Astrocyte (in vitro differentiated cells and primary cell): ENCODE measurements at regions not wholly inside any gene's neighbourhood (a gene's known extent, or its start where the extent isn't known, plus 50 kb on each side); places are given as distances from the start of the nearest gene placed in this dataset.
"Not testable (repeated sequence)": the region's sequence is repeated elsewhere in the genome, so short reads cannot be mapped to it uniquely, and the experiment has no call there.

ENCODE experiments used
- DNase-seq: peaks from one replicate; pipeline ENCODE4 v3.0.0-alpha.2; 2010; ENCODE audit warnings: low read depth
- FAIRE-seq: peaks from 2 replicates; lab custom pipeline; 2011; peaks lifted over from hg19 to GRCh38; lab: Jason Lieb, UNC
- H2AFZ ChIP-seq: 2 replicates; pipeline ENCODE4 v1.6.0; 2012; ENCODE audit warnings: low read depth, low read length, inconsistent platforms
- H3K27ac ChIP-seq: 2 replicates; pipeline ENCODE4 v1.5.1; 2011; ENCODE audit warnings: low read depth, low read length, inconsistent platforms
- H3K27me3 ChIP-seq: 2 replicates; pipeline ENCODE4 v1.6.0; 2011; ENCODE audit warnings: low read length, inconsistent platforms; ENCODE audit not compliant: insufficient read depth
- H3K36me3 ChIP-seq: 2 replicates; pipeline ENCODE4 v1.5.1; 2011; ENCODE audit warnings: low read length, inconsistent platforms; ENCODE audit not compliant: insufficient read depth
- H3K4me1 ChIP-seq: 2 replicates; pipeline ENCODE4 v1.5.1; 2011; ENCODE audit warnings: low read length, inconsistent platforms; ENCODE audit not compliant: insufficient read depth
- H3K4me2 ChIP-seq: 2 replicates; pipeline ENCODE4 v1.6.0; 2012; ENCODE audit warnings: low read length, inconsistent platforms
- H3K4me3 ChIP-seq: 2 replicates; pipeline ENCODE4 v1.5.1; 2011; ENCODE audit warnings: low read depth, mild to moderate bottlenecking, low read length, inconsistent platforms; ENCODE audit not compliant: insufficient read depth
- H3K79me2 ChIP-seq: 2 replicates; pipeline ENCODE4 v1.6.0; 2012; ENCODE audit warnings: mild to moderate bottlenecking, low read length, inconsistent platforms; ENCODE audit not compliant: insufficient read depth
- H3K9ac ChIP-seq: 2 replicates; pipeline ENCODE4 v1.6.0; 2012; ENCODE audit warnings: mild to moderate bottlenecking, low read length, inconsistent platforms
- H3K9me3 ChIP-seq: 2 replicates; pipeline ENCODE4 v1.5.1; 2012; ENCODE audit warnings: low read depth, mild to moderate bottlenecking, low read length, inconsistent platforms; ENCODE audit not compliant: insufficient read depth
- H4K20me1 ChIP-seq: 2 replicates; pipeline ENCODE4 v1.6.0; 2012; ENCODE audit warnings: low read length, inconsistent platforms; ENCODE audit not compliant: insufficient read depth
- H3K27ac Mint-ChIP-seq: one replicate; pipeline ENCODE4 v1.8.0; 2021; ENCODE audit warnings: mild to moderate bottlenecking, mixed read lengths; ENCODE audit not compliant: unreplicated experiment
- H3K27me3 Mint-ChIP-seq: one replicate; pipeline ENCODE4 v1.8.0; 2021; ENCODE audit warnings: low read depth, mixed read lengths; ENCODE audit not compliant: unreplicated experiment
- H3K36me3 Mint-ChIP-seq: one replicate; pipeline ENCODE4 v1.8.0; 2021; ENCODE audit warnings: low read depth, mixed read lengths; ENCODE audit not compliant: unreplicated experiment
- H3K4me1 Mint-ChIP-seq: one replicate; pipeline ENCODE4 v1.8.0; 2021; ENCODE audit warnings: low read depth, mixed read lengths; ENCODE audit not compliant: unreplicated experiment
- H3K4me3 Mint-ChIP-seq: one replicate; pipeline ENCODE4 v1.8.0; 2021; ENCODE audit warnings: mild to moderate bottlenecking, moderate library complexity, mixed read lengths; ENCODE audit not compliant: unreplicated experiment
- H3K9me3 Mint-ChIP-seq: one replicate; pipeline ENCODE4 v1.8.0; 2021; ENCODE audit warnings: mild to moderate bottlenecking, mixed read lengths; ENCODE audit not compliant: unreplicated experiment
- EZH2 ChIP-seq: IDR thresholded peaks from 2 replicates; pipeline ENCODE4 v1.6.1; 2012; ENCODE audit warnings: mild to moderate bottlenecking, low read length, inconsistent platforms; ENCODE audit not compliant: insufficient read depth
- TF ChIP-seq, protein P1 (sequence below): IDR thresholded peaks from 2 replicates; pipeline ENCODE4 v1.5.1; 2011; ENCODE audit warnings: low read depth, mild to moderate bottlenecking, inconsistent platforms, low read length, moderate library complexity; ENCODE audit not compliant: insufficient read depth

DNA sequence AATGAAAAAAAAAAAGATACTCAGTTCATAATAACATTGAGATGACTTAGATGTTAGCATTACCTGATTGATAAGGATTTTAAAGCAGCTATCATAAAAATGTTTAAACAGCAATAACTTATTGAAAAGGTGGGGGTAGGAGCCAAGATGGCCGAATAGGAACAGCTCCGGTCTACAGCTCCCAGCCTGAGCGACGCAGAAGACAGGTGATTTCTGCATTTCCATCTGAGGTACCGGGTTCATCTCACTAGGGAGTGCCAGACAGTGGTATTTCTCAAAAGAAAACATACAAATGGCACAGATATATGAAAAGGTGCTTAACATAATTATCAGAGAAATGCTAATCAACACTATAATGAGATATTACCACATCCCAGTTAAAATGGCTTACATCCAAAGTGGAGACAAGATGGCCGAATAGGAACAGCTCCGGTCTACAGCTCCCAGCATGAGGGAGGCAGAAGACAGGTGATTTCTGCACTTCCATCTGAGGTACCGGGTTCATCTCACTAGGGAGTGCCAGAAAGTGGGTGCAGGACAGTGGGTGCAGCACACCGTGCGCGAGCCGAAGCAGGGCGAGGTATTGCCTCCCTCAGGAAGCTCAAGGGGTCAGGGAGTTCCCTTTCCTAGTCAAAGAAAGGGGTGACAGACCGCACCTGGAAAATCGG lies 66.5 kb upstream of the FGF13 start:
- FAIRE-seq: peak; percentile 80
- H3K4me1 Mint-ChIP-seq, H3K27me3 Mint-ChIP-seq, H3K4me2 ChIP-seq, H3K36me3 Mint-ChIP-seq, H3K4me1 ChIP-seq, H3K9ac ChIP-seq, H3K27me3 ChIP-seq, H4K20me1 ChIP-seq, H3K9me3 ChIP-seq, H3K79me2 ChIP-seq, H3K27ac ChIP-seq, H3K36me3 ChIP-seq, H3K4me3 ChIP-seq, H2AFZ ChIP-seq, DNase-seq, H3K27ac Mint-ChIP-seq, H3K9me3 Mint-ChIP-seq, H3K4me3 Mint-ChIP-seq: not testable (repeated sequence)

- no peak for TF ChIP-seq EZH2
- TF ChIP-seq, protein P1, sequence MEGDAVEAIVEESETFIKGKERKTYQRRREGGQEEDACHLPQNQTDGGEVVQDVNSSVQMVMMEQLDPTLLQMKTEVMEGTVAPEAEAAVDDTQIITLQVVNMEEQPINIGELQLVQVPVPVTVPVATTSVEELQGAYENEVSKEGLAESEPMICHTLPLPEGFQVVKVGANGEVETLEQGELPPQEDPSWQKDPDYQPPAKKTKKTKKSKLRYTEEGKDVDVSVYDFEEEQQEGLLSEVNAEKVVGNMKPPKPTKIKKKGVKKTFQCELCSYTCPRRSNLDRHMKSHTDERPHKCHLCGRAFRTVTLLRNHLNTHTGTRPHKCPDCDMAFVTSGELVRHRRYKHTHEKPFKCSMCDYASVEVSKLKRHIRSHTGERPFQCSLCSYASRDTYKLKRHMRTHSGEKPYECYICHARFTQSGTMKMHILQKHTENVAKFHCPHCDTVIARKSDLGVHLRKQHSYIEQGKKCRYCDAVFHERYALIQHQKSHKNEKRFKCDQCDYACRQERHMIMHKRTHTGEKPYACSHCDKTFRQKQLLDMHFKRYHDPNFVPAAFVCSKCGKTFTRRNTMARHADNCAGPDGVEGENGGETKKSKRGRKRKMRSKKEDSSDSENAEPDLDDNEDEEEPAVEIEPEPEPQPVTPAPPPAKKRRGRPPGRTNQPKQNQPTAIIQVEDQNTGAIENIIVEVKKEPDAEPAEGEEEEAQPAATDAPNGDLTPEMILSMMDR: no peak
- H3K4me3 ChIP-seq: no peak overlapping the region
- no peaks in the 10 kb centered on the region for H3K79me2 ChIP-seq
- Mint-ChIP-seq H3K4me1 (peaks cover 3% of the 10 kb centered on the region), H3K36me3 (no peaks in the 10 kb centered on the region), H3K27me3 (no peaks in the 10 kb centered on the region), H3K27ac (no peak overlapping the region), H3K4me3 (no peak overlapping the region), H3K9me3 (no peaks in the 10 kb centered on the region)
- no peak overlapping the region for H3K9ac ChIP-seq
- H2AFZ ChIP-seq: no peak overlapping the region
- no peaks in the 10 kb centered on the region for H4K20me1 ChIP-seq
- no peak for FAIRE-seq
- H3K36me3 ChIP-seq: no peaks in the 10 kb centered on the region
- no peak for DNase-seq
- H3K27me3 ChIP-seq: no peaks in the 10 kb centered on the region
- H3K27ac ChIP-seq: no peak overlapping the region
- H3K4me2 ChIP-seq: no peak overlapping the region
- no peaks in the 10 kb centered on the region for H3K9me3 ChIP-seq
- peaks cover 2% of the 10 kb centered on the region for H3K4me1 ChIP-seq
Measured at GRCh38 chrX:138777230-138777629, 65.7 kb upstream of the FGF13 start.

DNA sequence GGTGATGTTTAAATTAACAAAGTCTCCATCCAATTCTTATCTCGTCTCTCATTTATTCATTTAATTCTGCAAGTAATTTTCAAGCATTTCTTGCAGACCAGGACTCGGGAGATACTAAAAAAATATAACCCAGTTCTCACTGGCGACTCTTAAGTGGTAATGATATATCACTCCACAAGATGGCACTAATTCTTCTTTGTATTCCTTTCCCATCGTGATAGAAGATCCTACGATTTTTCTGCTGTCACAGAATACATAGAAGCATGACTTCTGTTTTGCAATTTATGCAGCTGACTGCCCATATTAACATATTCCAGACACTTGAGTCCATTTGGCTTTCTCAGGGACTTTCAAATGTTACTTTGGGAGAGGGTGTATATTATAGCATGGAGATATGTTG lies 64.0 kb upstream of the FGF13 start:
- Histone ChIP-seq H3K27ac (no peak overlapping the region), H4K20me1 (no peaks in the 10 kb centered on the region), H3K9ac (no peak overlapping the region), H3K4me3 (no peak overlapping the region), H3K4me1 (peaks cover 2% of the 10 kb centered on the region), H3K4me2 (no peak overlapping the region), H3K79me2 (no peaks in the 10 kb centered on the region), H3K36me3 (no peaks in the 10 kb centered on the region), H2AFZ (no peak overlapping the region), H3K9me3 (no peaks in the 10 kb centered on the region), H3K27me3 (no peaks in the 10 kb centered on the region)
- H3K27me3 Mint-ChIP-seq: no peaks in the 10 kb centered on the region
- H3K4me1 Mint-ChIP-seq: peaks cover 3% of the 10 kb centered on the region
- DNase-seq (peak; percentile 25), FAIRE-seq (peak; percentile 97)
- TF ChIP-seq, protein P1: peak; percentile 34
- TF ChIP-seq EZH2: no peak
- H3K9me3 Mint-ChIP-seq: no peaks in the 10 kb centered on the region
- H3K4me3 Mint-ChIP-seq: no peak overlapping the region
- H3K27ac Mint-ChIP-seq: no peak overlapping the region
- H3K36me3 Mint-ChIP-seq: no peaks in the 10 kb centered on the region
